T-cell (primary cell): ENCODE measurements at regions not wholly inside any gene's neighbourhood (a gene's known extent, or its start where the extent isn't known, plus 50 kb on each side); places are given as distances from the start of the nearest gene placed in this dataset.

Experiments
- ATAC-seq, 4 experiments: fragments of 200-7000 bp in 3 of 4; fragments of 150-1000 bp in 1 of 4; cut with Tn5 transposase; replicated peaks in 1 of 4; 1 replicate in 3 of 4; 2 replicates in 1 of 4; pipeline ENCODE4 v1.10.0; 2021; ENCODE audit warnings: moderate library complexity in 3 of 4, mild to moderate bottlenecking in 2 of 4, moderate number of reproducible peaks in 1 of 4
- CTCF ChIA-PET, 2 donors: fragments of 300-600 bp; sonication (Branson Sonifier 250); formaldehyde crosslinking; loops; one replicate each; lab custom pipeline; 2022; ENCODE audit warnings: antibody characterized with exemption in 2 of 2; lab: Charles Lee
- POLR2A ChIA-PET, 2 donors: fragments of 300-600 bp; sonication (Branson Sonifier 250); formaldehyde crosslinking; loops; one replicate each; lab custom pipeline; 2022; ENCODE audit warnings: antibody characterized with exemption in 2 of 2; lab: Charles Lee
- DNase-seq, 35 experiments: peaks; one replicate each; pipeline versions ENCODE4 v3.0.0 to v3.0.0-alpha.2; 2013 to 2023
- H3K27ac ChIP-seq: one replicate; pipeline ENCODE4 v1.5.1; 2013; ENCODE audit warnings: low read length
- H3K27me3 ChIP-seq, 2 experiments: replicated peaks in 1 of 2; 1 replicate in 1 of 2; 2 replicates in 1 of 2; pipeline versions ENCODE4 v1.6.1 to v1.7.0; 2013; ENCODE audit warnings: low read length in 1 of 2, mixed read lengths in 1 of 2; ENCODE audit not compliant: control insufficient read depth in 2 of 2, insufficient read depth in 2 of 2; ENCODE audit errors: extremely low read depth in 1 of 2
- H3K36me3 ChIP-seq, 2 donors: 1 replicate in 1 of 2; 2 replicates in 1 of 2; pipeline versions ENCODE4 v1.6.1 to v1.7.0; 2013; ENCODE audit warnings: low read length in 1 of 2; ENCODE audit not compliant: control insufficient read depth in 2 of 2, insufficient read depth in 1 of 2; ENCODE audit errors: extremely low read depth in 1 of 2
- H3K4me1 ChIP-seq, 2 experiments: 1 replicate in 1 of 2; 2 replicates in 1 of 2; pipeline versions ENCODE4 v1.6.1 to v1.7.0; 2013; ENCODE audit warnings: low read length in 2 of 2, mixed read lengths in 1 of 2; ENCODE audit not compliant: insufficient read depth in 2 of 2, control insufficient read depth in 1 of 2; ENCODE audit errors: extremely low read depth in 1 of 2
- H3K4me3 ChIP-seq, 2 donors: 1 replicate in 1 of 2; 2 replicates in 1 of 2; pipeline versions ENCODE4 v1.5.1 to v1.7.0; 2013; ENCODE audit warnings: mild to moderate bottlenecking in 2 of 2, low read length in 1 of 2, moderate library complexity in 1 of 2; ENCODE audit not compliant: control insufficient read depth in 1 of 2; ENCODE audit errors: extremely low read depth in 1 of 2
- H3K9me3 ChIP-seq: 2 replicates; pipeline ENCODE4 v1.7.0; 2013
- H3K27ac Mint-ChIP-seq, 2 donors: one replicate each; pipeline ENCODE4 v1.8.0; 2020 to 2021; ENCODE audit warnings: mild to moderate bottlenecking in 2 of 2, mixed read lengths in 2 of 2
- H3K27me3 Mint-ChIP-seq, 2 donors: one replicate each; pipeline ENCODE4 v1.8.0; 2021 to 2022; ENCODE audit warnings: mixed read lengths in 2 of 2
- H3K36me3 Mint-ChIP-seq: one replicate; pipeline ENCODE4 v1.8.0; 2021; ENCODE audit warnings: mixed read lengths
- H3K4me1 Mint-ChIP-seq, 3 donors: one replicate each; pipeline ENCODE4 v1.8.0; 2020 to 2022; ENCODE audit warnings: mixed read lengths in 3 of 3, mild to moderate bottlenecking in 1 of 3
- H3K4me3 Mint-ChIP-seq, 3 donors: one replicate each; pipeline ENCODE4 v1.8.0; 2020 to 2022; ENCODE audit warnings: mild to moderate bottlenecking in 3 of 3, mixed read lengths in 3 of 3, moderate library complexity in 3 of 3
- H3K9me3 Mint-ChIP-seq, 3 donors: one replicate each; pipeline ENCODE4 v1.8.0; 2020 to 2022; ENCODE audit warnings: mixed read lengths in 3 of 3
- WGBS: methylation state at CpG from one replicate; pipeline ENCODE4 v1.1.5; 2013; ENCODE audit warnings: missing lambda C conversion rate; ENCODE audit not compliant: insufficient coverage; 5-methylcytosine and 5-hydroxymethylcytosine counted together

GRCh38 chr12:75865315-75865714, 166.3 kb downstream of the PHLDA1 start:
- CTCF ChIA-PET: interaction anchor here in 1 of 2 donors (0.5 to 0.7 kb wide), 2 partner anchors 33 to 361 kb away, joined by 3 to 4 read pairs; no protein-coding TSS in a partner anchor
- H3K4me3 ChIP-seq: no peak overlapping the region
- H3K27me3 Mint-ChIP-seq: no peaks in the 10 kb centered on the region
- ATAC-seq: no peak
- POLR2A ChIA-PET: interaction anchor here in 1 of 2 donors (0.8 kb wide), 1 partner anchor 18 kb away, joined by 3 read pairs; no protein-coding TSS in a partner anchor
- DNase-seq: no peak
- no peaks in the 10 kb centered on the region for H3K27me3 ChIP-seq
- no peak overlapping the region for H3K27ac ChIP-seq
- H3K36me3 Mint-ChIP-seq: no peaks in the 10 kb centered on the region
- no peaks in the 10 kb centered on the region for H3K36me3 ChIP-seq
- H3K4me1 Mint-ChIP-seq: no peaks in the 10 kb centered on the region
- no CpG with 5 or more reads among the region's 3 CpGs for WGBS
- no peaks in the 10 kb centered on the region for H3K9me3 ChIP-seq
- no peaks in the 10 kb centered on the region for H3K4me1 ChIP-seq
- H3K9me3 Mint-ChIP-seq: peaks cover 0 to 6% (median 0%) of the 10 kb centered on the region in 3 donors
- no peak overlapping the region for H3K4me3 Mint-ChIP-seq
- no peak overlapping the region for H3K27ac Mint-ChIP-seq

GRCh38 chr12:75864161-75864560, 167.4 kb downstream of the PHLDA1 start:
- Mint-ChIP-seq H3K36me3 (no peaks in the 10 kb centered on the region), H3K27me3 (no peaks in the 10 kb centered on the region), H3K4me3 (no peak overlapping the region), H3K4me1 (no peaks in the 10 kb centered on the region), H3K9me3 (peaks cover 0 to 6% (median 0%) of the 10 kb centered on the region in 3 donors), H3K27ac (no peak overlapping the region)
- ChIA-PET POLR2A (no interaction called here), CTCF (no interaction called here)
- ATAC-seq (no peak), DNase-seq (no peak)
- Histone ChIP-seq H3K4me3 (no peak overlapping the region), H3K9me3 (no peaks in the 10 kb centered on the region), H3K27ac (no peak overlapping the region), H3K36me3 (no peaks in the 10 kb centered on the region), H3K4me1 (no peaks in the 10 kb centered on the region), H3K27me3 (no peaks in the 10 kb centered on the region)

GRCh38 chr12:75863533-75863932, 168.0 kb downstream of the PHLDA1 start:
- no peaks in the 10 kb centered on the region for H3K27me3 Mint-ChIP-seq
- no peak overlapping the region for H3K27ac Mint-ChIP-seq
- no CpG with 5 or more reads among the region's 7 CpGs for WGBS
- H3K36me3 ChIP-seq: no peaks in the 10 kb centered on the region
- no peaks in the 10 kb centered on the region for H3K4me1 ChIP-seq
- no peaks in the 10 kb centered on the region for H3K27me3 ChIP-seq
- H3K9me3 Mint-ChIP-seq: peaks cover 0 to 6% (median 0%) of the 10 kb centered on the region in 3 donors
- no peaks in the 10 kb centered on the region for H3K9me3 ChIP-seq
- H3K27ac ChIP-seq: no peak overlapping the region
- H3K4me3 Mint-ChIP-seq: no peak overlapping the region
- no peaks in the 10 kb centered on the region for H3K36me3 Mint-ChIP-seq
- DNase-seq: no peak
- ATAC-seq: no peak
- H3K4me3 ChIP-seq: no peak overlapping the region
- POLR2A ChIA-PET: no interaction called here
- CTCF ChIA-PET: no interaction called here
- H3K4me1 Mint-ChIP-seq: no peaks in the 10 kb centered on the region

GRCh38 chr12:75862692-75863471, 168.7 kb downstream of the PHLDA1 start:
- ATAC-seq: no peak
- no peak overlapping the region for H3K27ac ChIP-seq
- H3K4me1 ChIP-seq: no peaks in the 10 kb centered on the region
- no peaks in the 10 kb centered on the region for H3K36me3 ChIP-seq
- no peak overlapping the region for H3K4me3 ChIP-seq
- H3K4me3 Mint-ChIP-seq: no peak overlapping the region
- CTCF ChIA-PET: no interaction called here
- H3K4me1 Mint-ChIP-seq: no peaks in the 10 kb centered on the region
- no CpG with 5 or more reads among the region's 2 CpGs for WGBS
- no peaks in the 10 kb centered on the region for H3K27me3 Mint-ChIP-seq
- no peaks in the 10 kb centered on the region for H3K9me3 ChIP-seq
- H3K27me3 ChIP-seq: no peaks in the 10 kb centered on the region
- DNase-seq: no peak
- H3K36me3 Mint-ChIP-seq: no peaks in the 10 kb centered on the region
- POLR2A ChIA-PET: no interaction called here
- peaks cover 0 to 6% (median 0%) of the 10 kb centered on the region in 3 donors for H3K9me3 Mint-ChIP-seq
- no peak overlapping the region for H3K27ac Mint-ChIP-seq

GRCh38 chr12:75859868-75860267, 171.7 kb downstream of the PHLDA1 start:
- Histone ChIP-seq H3K9me3 (no peaks in the 10 kb centered on the region), H3K27me3 (no peaks in the 10 kb centered on the region), H3K4me1 (no peaks in the 10 kb centered on the region), H3K27ac (no peak overlapping the region), H3K4me3 (no peak overlapping the region), H3K36me3 (no peaks in the 10 kb centered on the region)
- ChIA-PET POLR2A (no interaction called here), CTCF (no interaction called here)
- no peaks in the 10 kb centered on the region for H3K27me3 Mint-ChIP-seq
- H3K36me3 Mint-ChIP-seq: no peaks in the 10 kb centered on the region
- no peak for ATAC-seq
- H3K4me3 Mint-ChIP-seq: no peak overlapping the region
- no peak for DNase-seq
- no peaks in the 10 kb centered on the region for H3K9me3 Mint-ChIP-seq
- no peaks in the 10 kb centered on the region for H3K4me1 Mint-ChIP-seq
- 50% methylated on average over 2 of the region's 2 CpGs for WGBS
- H3K27ac Mint-ChIP-seq: no peak overlapping the region

GRCh38 chr12:75856235-75856634, 175.3 kb downstream of the PHLDA1 start:
- Histone ChIP-seq H3K9me3 (no peaks in the 10 kb centered on the region), H3K27me3 (peaks cover 0 to 3% of the 10 kb centered on the region in 2 experiments), H3K27ac (no peak overlapping the region), H3K4me3 (no peak overlapping the region), H3K4me1 (no peaks in the 10 kb centered on the region), H3K36me3 (no peaks in the 10 kb centered on the region)
- peaks cover 3 to 20% of the 10 kb centered on the region in 2 donors for H3K27me3 Mint-ChIP-seq
- DNase-seq: no peak
- ChIA-PET CTCF (no interaction called here), POLR2A (no interaction called here)
- 100% methylated on average over 1 of the region's 1 CpG for WGBS
- H3K4me1 Mint-ChIP-seq: no peaks in the 10 kb centered on the region
- H3K4me3 Mint-ChIP-seq: no peak overlapping the region
- no peaks in the 10 kb centered on the region for H3K9me3 Mint-ChIP-seq
- H3K36me3 Mint-ChIP-seq: no peaks in the 10 kb centered on the region
- no peak for ATAC-seq
- H3K27ac Mint-ChIP-seq: no peak overlapping the region
